ENCODE measurements at regions not wholly inside any gene's neighbourhood (a gene's known extent, or its start where the extent isn't known, plus 50 kb on each side); places are given as distances from the start of the nearest gene placed in this dataset.

GRCh38 chr20:50366270-50367103 lies 143.7 kb upstream of the PTPN1 start:
- peak; percentile 69 to 84 (median 77) for DNase-seq
- intact Hi-C loops (cut with DNase I), result no loop called here
- no peak overlapping the region for H3K9ac ChIP-seq (ENCODE audit: low read length in 3 of 3)
- TF ChIP-seq CTCF (IDR thresholded peaks at IDR 0.05; ENCODE audit: borderline replicate concordance, extremely low read depth, insufficient read depth), result no peak
- no peaks in the 10 kb centered on the region for H3K9me3 ChIP-seq (ENCODE audit: control insufficient read depth in 2 of 3, insufficient read depth in 1 of 3, low read length in 3 of 3)
- no peaks in the 10 kb centered on the region for H3K27me3 ChIP-seq (ENCODE audit: control insufficient read depth, insufficient read depth, low read length)
- no peaks in the 10 kb centered on the region for H3K36me3 ChIP-seq (ENCODE audit: control insufficient read depth in 2 of 3, insufficient read depth in 3 of 3, low read length in 3 of 3)
- peaks cover 0 to 6% (median 0%) of the 10 kb centered on the region in 3 donors for H3K4me1 ChIP-seq (ENCODE audit: control insufficient read depth in 2 of 3, insufficient read depth in 2 of 3, low read depth in 1 of 3, low read length in 3 of 3)
- no peak for FAIRE-seq
- H3K27ac ChIP-seq (ENCODE audit: low read depth in 2 of 2, low read length in 2 of 2), result peak overlapping the region; percentile 34 to 40
- H3K4me3 ChIP-seq (ENCODE audit: low read length in 3 of 3), result no peak overlapping the region

DNA sequence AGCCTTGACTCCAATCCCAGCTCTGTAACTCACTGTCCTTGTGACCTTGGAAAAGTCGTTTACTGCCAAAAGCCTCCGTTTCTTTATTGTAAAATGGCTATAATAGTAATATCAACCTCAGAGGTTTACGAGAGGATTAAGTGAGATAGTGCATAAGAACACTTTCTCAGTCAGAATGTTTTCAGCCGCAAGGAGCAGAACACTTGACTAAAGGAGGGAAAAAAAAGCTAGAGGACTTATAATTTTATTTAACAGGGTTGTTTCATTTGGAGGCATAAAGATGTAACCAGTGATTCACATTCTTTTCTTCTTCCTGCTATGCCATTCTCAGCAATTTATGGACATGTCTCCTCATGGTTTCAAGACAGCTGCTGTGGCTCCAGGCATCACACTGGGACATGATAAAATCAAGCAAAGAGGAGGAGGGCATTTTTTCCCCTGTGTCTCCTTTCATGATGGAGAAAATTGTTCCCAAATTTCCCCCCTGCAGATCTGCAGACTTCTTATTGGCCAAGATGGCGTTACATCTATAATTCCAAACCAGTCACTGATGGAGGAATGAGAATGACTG lies 143.0 kb upstream of the PTPN1 start:
- Histone ChIP-seq H3K4me1 (ENCODE audit: control insufficient read depth in 2 of 3, insufficient read depth in 2 of 3, low read depth in 1 of 3, low read length in 3 of 3) (peaks cover 0 to 6% (median 0%) of the 10 kb centered on the region in 3 donors), H3K9me3 (ENCODE audit: control insufficient read depth in 2 of 3, insufficient read depth in 1 of 3, low read length in 3 of 3) (no peaks in the 10 kb centered on the region), H3K4me3 (ENCODE audit: low read length in 3 of 3) (no peak overlapping the region), H3K9ac (ENCODE audit: low read length in 3 of 3) (no peak overlapping the region), H3K27ac (ENCODE audit: low read depth in 2 of 2, low read length in 2 of 2) (peak overlapping the region; percentile 34 to 40), H3K27me3 (ENCODE audit: control insufficient read depth, insufficient read depth, low read length) (no peaks in the 10 kb centered on the region), H3K36me3 (ENCODE audit: control insufficient read depth in 2 of 3, insufficient read depth in 3 of 3, low read length in 3 of 3) (no peaks in the 10 kb centered on the region)
- DNase-seq (peak in 1 of 5 donors; percentile 9), FAIRE-seq (no peak)
- TF ChIP-seq CTCF (IDR thresholded peaks at IDR 0.05; ENCODE audit: borderline replicate concordance, extremely low read depth, insufficient read depth), result no peak
- intact Hi-C loops (cut with DNase I), result no loop called here

- no peak for TF ChIP-seq CTCF (IDR thresholded peaks at IDR 0.05; ENCODE audit: borderline replicate concordance, extremely low read depth, insufficient read depth)
- no peak for FAIRE-seq
- H3K4me3 ChIP-seq (ENCODE audit: low read length in 3 of 3), result no peak overlapping the region
- H3K27ac ChIP-seq (ENCODE audit: low read depth in 2 of 2, low read length in 2 of 2), result no peak overlapping the region
- no peaks in the 10 kb centered on the region for H3K27me3 ChIP-seq (ENCODE audit: control insufficient read depth, insufficient read depth, low read length)
- DNase-seq, result peak in 1 of 5 donors; percentile 59
- no peaks in the 10 kb centered on the region for H3K9me3 ChIP-seq (ENCODE audit: control insufficient read depth in 2 of 3, insufficient read depth in 1 of 3, low read length in 3 of 3)
- H3K4me1 ChIP-seq (ENCODE audit: control insufficient read depth in 2 of 3, insufficient read depth in 2 of 3, low read depth in 1 of 3, low read length in 3 of 3), result peaks cover 0 to 6% (median 0%) of the 10 kb centered on the region in 3 donors
- H3K36me3 ChIP-seq (ENCODE audit: control insufficient read depth in 2 of 3, insufficient read depth in 3 of 3, low read length in 3 of 3), result no peaks in the 10 kb centered on the region
- no peak overlapping the region for H3K9ac ChIP-seq (ENCODE audit: low read length in 3 of 3)
- intact Hi-C loops (cut with DNase I), result no loop called here
These were observed 142.3 kb upstream of the PTPN1 start for GRCh38 chr20:50367739-50368375.

Data from kidney (tissue), 13 donors.